Stimulated activated CD4-positive, alpha-beta T cell treated with anti-CD3 and anti-CD28 coated beads, TNF-alpha, amount 100 ng/mL, for 24 hours (primary cell): ENCODE measurements at regions not wholly inside any gene's neighbourhood (a gene's known extent, or its start where the extent isn't known, plus 50 kb on each side); places are given as distances from the start of the nearest gene placed in this dataset.
"Not testable (repeated sequence)": the region's sequence is repeated elsewhere in the genome, so short reads cannot be mapped to it uniquely, and the experiment has no call there.

Experiments used
- DNase-seq, 3 experiments: peaks; one replicate each; pipeline ENCODE4 v3.0.0-alpha.2; 2020; ENCODE audit warnings: low read depth in 3 of 3

DNA sequence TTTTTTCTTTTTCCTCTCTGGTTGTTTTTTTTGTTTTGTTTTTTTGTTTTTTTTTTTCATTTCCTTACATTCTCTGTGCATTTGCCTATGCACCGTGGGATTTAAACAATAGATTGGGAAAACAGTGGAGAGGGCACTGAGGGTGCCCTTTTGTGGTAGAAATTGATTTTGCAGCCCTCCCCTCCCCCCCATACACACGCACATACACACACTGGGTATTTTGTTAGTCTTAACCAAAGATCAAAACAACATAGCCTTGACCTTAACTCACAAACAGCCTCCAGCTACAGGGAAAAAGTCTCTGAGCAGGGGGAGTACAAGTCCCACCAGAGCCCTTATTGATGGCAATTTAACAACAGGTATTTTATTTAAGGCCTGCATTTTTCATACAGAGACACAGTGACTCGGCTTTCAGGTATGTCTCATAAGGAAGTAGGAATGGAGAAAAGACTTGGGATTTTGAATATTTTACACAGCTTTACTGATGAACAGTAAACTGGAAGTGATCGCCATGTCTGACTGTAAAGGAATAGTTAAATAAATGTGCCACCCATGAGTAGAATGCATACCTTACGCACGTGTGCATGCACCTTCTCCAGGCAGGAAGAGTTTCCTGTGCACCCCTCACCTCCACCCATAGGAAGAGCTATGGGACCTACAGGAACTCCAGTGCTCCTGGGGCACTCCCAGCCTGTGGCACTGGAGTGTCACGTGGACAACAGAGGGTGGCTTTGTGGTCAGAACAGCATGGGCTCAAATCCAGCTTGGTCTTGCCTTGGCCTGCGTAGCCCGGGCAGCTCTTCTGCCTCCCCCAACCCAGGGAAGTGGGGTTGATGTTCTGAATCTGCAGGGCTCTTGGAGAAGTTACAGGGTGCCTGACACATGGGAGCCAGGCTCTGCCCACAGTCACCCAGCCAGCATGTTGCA lies 266.4 kb downstream of the ANAPC1 start:
- no peak for DNase-seq

DNA sequence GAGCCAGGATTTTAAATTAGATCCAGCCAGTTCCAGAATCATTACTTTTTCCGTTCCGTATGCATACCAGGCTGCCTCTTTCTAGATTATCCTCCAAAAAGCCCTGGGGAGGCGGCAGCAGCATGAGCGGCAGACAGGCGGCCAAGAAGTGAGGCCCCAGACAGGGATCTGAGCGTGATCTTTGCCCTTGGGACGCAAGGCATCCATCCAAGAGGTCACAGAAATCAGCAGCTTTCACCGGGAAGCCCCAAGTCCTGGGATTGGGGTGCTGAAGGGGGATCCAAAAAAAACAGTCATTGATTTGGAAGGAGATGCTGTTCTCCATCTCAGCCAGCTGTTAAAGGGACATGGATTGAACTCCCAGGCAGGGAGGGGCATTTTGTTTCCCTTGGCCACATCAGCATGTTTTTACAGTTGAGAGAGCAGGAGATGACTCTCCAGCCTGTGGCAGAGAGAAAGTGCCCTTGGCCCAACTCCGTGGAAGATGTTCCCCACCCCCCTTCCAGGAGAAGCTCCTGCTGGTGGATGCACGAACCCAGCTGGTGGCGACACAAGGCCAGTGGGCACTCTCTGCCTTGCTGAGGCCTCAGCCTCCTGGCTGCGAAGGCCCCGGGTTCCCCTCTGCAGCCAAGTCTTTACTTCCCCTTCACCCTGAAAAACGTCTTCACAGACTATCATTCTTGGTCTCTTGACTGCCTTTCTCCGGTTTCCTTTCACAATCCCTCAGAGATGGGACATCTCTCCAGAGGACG lies 265.6 kb downstream of the ANAPC1 start:
- no peak for DNase-seq

DNA sequence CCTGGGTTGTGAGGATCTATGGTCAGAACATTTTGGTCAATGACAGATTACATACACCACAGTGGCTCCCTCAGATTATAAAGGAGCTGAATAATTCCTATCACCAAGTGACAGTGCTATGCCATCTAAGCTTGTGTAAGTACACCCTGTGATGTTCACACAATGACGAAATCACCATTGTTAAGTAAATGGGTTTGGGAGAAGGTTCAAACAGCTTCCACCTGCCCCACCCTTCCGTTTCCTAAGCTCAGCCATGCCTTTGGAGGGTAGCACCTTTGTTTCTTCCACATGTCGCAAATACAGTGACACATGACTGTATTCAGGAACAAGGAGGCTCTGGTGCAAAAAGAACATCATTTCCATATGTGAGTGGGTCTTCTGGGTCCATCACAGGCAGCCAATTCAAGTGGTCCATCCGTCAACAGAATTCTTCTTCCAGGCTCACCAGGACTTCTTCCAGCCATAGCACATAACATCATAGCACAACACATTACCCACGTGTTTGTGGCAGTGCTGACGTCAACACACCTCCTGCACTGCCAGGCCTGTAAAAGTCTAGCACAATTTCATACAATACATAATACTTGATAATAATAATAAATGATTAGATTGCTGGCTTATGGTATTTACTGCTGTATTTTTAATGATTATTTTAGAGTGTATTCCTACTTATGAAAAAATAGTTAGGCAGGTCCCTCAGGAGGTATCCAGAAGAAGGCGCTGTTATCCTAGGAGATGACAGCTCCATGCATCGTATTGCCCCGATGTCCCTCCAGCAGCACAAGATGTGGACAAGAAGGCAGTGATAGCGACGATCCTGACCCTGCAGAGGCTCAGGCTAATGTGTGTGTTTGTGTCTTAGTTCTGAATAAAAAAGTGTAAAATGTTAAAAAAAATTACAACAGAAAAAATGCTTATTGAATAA lies 264.8 kb downstream of the ANAPC1 start:
- no peak for DNase-seq

DNA sequence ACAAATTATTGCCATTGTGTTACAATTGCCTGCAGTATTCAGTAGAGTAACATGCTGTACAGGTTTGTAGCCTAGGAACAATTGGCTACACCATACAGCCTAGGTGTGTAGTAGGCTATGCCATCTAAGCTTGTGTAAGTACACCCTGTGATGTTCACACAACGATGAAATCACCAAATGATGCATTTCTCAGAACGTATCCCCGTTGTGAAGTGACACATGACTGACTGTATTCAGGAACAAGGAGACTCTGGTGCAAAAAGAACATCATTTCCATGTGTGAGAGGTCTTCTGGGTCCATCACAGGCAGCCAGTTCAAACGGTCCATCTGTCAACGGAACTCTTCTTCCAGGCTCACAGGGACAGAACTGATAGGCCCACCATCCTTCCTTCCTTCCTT lies 263.7 kb downstream of the ANAPC1 start:
- no peak for DNase-seq

DNA sequence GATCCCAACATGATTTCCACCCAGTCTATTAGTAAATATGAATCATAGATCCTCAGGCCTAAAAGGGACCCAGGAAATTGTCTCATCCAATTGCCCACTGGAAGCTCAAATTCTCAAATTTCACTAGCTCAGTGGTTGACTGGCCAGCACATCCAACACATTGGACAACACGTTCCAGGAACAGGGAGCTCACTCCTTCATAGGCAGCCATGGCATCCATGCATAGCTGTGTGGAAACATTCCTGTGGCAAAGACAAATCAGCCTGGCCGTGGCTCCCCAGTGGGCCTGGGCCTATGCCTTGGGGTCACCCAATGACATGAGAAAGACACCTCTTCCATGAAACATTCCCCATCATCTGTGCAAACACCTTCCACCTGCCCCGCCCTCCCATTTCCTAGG lies 261.1 kb downstream of the ANAPC1 start:
- no peak for DNase-seq

DNA sequence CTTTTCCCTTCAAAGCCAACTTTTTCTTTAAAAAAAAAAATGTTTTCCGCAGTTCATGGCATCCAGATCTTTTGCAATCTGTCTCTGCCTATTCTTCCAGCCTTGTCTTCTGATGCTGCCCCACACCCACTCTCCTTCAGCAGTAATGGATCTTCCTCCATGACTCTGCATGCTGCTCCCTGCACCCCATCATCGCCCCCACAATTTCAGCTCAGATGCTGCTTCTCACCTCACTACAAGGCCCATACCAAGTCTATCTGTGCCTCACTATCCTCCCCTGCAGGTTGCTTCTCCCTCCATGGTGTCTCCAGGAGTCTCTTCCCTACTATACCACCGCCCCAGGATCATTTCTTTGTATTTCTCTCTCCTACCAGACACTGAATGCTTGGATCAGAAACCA lies 260.6 kb downstream of the ANAPC1 start:
- no peak for DNase-seq

DNA sequence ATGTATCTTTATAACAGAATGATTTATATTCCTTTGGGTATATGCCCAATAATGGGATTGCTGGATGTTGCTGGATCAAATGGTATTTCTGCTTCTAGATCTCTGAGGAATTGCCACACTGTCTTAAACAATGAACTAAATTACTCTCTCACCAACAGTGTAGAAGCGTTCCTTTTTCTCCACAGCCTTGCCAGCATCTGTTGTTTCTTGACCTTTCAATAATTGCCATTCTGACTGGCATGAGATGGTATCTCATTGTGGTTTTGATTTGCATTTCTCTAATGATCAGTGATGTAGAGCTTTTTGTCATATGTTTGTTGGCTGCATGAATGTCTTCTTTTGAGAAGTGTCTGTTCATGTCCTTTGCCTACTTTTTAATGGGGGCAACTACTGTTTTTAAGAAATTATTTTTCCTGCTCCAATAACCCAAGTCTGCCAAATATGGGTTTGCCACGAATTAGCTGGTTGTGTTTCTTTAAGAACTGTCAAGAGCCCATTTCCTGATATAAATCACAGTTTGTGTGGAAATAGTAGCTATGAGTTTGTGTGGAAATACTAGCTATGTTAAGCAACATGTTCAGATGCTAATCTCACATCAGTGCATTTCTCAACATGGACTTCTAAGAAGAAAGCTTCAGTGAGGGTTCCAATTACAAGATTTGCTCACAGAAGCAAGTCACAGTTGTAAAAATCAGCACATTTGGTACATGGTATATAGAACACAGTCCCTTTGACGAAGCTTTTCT lies 259.4 kb downstream of the ANAPC1 start:
- DNase-seq = no peak

DNA sequence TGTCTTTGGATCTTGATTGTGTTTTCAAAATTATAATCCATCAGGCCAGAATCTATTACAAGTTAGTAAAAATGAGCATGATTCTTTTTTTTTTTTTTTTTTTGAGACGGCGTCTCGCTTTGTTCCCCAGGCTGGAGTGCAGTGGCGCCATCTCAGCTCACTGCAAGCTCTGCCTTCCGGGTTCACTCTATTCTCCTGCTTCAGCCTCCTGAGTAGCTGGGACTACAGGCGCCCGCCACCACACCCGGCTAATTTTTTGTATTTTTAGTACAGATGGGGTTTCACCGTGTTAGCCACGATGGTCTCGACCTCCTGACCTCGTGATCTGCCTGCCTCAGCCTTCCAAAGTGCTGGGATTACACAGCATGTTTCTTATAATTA lies 258.8 kb downstream of the ANAPC1 start:
- DNase-seq = not testable (repeated sequence)

DNA sequence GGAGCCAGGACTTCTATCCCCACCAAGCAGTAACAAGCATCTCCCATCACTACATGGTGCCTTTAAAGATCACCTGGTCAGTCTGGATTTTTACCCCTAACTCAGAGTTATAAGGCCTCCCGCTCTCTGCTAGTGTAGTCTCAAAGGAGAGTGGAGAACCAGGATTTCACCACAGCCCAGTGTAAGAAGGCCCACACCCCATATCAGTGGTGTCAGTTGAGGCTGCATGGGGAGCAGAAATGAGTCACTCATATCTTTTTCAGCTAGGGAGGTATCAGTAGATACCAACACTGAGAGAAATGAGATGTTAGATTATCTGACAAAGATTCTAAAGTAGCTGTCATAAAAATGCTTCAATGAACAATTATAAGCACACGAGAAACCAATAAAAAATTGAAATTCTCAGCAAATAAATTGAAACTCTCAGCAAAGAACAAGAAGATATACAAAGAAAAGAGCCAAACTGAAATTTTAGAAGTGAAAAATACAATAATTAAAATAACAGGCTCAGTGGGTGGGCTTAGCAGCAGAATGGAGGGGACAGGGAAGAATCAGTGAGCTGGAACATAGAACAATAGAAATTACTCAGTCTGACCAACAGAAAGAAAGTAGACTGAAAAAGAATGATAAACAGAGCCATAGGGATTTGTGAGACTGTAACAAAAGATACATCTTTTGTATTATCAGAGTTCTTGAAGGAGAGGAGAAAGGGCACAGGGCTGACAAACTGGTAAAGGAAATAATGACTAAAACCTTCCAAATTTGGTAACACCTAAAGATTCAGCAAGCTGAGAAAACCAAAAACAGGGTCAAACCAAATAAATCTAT lies 257.7 kb downstream of the ANAPC1 start:
- DNase-seq = peak in 1 of 3 experiments; percentile 7

DNA sequence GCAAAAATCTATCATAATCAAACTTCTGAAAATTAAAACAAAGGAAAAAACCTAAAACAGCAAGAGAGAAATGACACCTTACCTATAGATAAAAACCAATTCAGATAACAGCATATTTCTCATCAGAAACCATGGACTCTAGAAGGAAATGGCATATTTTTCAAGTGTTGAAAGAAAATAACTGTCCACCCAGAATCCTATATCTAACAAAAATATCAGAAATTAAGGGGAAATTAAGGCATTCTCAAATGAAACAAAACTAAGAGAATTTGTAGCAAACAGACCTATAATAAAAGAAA lies 257.2 kb downstream of the ANAPC1 start:
- no peak for DNase-seq

DNA sequence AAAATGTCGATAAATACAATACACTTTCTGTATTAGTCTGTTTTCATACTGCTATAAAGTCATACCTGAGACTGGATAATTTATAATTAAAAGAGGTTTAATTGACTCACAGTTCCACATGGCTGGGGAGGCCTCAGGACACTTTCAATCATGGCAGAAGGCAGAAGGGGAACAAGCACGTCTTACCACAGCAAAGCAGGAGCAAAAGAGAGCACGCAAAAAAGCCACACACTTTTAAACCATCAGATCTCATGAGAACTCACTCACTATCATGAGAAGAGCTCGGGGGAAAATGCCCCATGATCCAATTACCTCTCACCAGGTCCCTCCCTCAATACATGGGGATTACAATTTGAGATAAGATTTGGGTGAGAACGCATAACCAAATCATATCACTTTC lies 256.7 kb downstream of the ANAPC1 start:
- no peak for DNase-seq

DNA sequence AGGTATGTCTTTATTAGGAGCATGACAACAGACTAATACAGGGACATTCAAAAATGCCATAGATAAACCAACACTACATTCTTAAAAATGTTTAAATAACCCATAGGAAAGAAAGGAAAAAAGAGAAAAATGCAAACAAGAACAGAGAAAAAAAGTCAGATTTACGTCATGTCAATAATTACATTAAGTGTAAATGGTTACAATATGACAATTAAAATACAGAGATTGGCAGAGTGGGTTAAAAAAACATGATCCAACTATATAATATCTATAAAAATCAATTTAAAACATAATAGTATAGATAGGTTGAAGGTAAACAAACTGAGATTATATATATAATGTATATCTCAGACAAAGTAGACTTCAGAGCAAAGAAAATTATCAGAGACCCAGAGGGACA lies 255.8 kb downstream of the ANAPC1 start:
- DNase-seq = no peak

DNA sequence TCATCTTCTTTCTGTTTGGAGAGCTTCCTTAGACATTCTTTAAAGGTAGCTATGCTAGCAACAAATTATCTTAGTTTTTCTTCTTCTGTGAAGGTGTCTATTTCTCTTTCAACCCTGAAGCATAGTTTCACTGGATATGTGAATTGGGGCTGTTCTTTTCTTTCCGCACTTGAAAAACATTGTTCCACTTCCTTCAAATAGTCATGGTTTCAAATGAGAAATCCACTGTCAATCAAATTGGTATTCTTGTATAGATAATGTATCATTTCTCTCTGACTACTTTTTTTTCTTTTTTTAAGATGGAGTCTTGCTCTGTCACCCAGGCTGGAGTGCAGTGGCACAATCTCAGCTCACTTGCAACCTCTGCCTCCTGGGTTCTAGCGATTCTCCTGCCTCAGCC lies 254.0 kb downstream of the ANAPC1 start:
- no peak for DNase-seq

DNA sequence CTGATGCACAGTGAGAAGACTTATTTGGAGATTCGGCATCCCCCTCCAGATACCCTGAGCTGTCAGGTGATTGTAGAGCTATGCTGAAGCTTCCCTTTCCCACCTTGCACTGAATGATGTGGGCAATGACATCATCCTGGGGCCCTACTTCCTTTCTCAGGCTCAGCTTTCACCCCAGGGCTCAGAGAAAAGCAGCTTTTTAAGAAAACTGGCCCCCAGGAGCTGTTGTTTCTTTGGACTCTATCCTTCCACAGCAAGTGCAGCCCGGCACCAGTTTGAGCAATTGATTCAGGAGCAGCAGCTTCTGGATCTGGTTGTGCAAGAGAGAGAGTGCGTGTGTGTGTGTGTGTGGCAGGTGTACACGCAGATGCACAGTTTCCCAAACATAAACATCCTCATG lies 251.3 kb downstream of the ANAPC1 start:
- DNase-seq = peak in 1 of 3 experiments; percentile 16

DNA sequence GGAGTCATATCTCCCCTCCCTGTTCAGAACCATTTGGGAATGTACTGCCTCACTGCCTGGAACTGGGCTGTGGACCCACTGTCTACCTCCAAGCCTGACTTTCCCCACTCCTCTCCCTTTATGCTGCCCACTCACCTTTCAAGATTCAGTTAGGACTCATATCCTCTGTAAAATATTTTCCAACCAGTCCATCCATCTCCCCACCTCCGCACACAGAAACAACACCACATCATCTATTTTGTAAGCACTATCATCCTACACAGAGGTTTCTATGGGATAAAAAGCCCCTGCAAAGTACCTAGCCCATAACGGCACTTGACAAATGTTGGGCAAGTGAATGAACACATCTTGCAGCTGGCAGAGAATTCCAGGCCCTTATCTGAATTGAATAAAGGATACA lies 250.8 kb downstream of the ANAPC1 start:
- DNase-seq = no peak

DNA sequence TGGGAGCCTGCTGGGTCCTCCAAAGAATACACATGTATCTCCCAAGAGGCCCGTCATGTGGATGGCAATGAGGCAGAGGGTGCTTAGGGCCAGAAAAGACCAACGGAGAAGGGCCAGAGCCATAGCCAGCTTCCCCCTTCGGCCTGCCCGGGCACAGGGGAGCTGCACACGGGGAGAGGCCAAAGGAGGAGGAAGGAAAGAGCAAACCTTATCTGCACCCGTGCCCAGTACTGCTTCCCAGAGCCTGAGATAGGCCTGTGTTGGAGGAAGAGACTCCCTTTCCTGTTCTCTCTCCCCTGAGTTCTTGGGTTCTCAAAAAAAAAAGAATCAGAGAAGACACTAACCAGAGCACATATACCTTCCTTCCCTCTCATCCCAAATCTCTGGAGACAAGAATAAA lies 250.3 kb downstream of the ANAPC1 start:
- no peak for DNase-seq

DNA sequence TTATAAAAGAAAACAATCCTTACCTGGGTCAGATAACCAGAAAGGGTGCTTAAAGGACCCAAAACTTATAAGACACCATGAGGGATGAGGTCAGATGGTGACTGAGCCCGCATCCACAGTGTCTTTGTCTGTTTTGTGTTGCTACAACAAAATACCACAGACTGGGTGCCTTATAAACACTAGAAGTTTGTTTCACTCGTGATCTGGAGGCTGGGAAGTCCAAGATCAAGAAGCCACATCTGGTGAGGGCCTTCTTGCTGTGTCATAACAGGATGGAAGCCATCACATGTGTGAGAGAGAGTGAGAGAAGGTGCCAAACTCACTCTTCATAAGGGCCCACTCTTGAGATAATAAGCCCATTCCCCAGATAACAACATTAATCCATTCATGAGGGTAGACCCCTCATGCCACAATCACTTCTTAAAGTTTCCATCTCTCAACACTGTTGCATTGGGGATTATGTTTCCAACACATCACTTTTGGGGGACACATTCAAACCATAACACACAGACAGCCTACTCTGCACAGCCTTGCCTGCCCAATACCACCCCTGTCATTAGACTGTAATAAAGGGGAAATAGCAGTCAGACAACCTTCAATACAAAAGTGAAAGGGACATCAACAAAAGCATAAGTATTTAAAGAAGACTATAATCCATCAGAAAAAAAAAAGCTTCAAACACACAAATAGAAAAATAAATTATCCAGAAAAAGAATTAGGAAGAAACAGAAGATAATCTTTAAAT lies 249.8 kb downstream of the ANAPC1 start:
- no peak for DNase-seq

DNA sequence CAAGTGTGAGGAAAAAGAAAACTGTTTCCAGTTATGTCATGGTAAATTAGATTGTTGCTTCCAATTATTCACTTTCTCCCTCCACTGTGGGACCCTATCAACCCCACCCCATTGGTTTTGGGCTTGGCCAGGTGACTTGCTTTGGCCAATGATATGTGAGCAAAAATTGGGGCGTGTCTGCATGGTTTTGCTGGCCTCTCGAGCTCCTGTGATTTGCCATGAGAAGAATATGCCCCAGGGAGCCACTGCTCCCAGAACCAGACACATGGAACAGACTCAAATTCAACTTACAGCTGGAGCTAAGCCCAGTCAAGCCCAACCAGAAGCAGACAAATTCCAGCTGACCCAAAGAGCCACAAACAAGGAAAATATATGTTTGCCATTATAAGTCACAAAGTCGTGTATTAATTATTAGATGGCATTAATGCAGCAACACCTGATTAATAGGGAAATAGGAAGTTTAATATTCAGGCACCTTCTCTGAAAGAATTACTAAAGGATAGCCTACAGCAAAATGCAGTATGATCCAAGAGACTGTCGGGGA lies 248.9 kb downstream of the ANAPC1 start:
- no peak for DNase-seq

DNA sequence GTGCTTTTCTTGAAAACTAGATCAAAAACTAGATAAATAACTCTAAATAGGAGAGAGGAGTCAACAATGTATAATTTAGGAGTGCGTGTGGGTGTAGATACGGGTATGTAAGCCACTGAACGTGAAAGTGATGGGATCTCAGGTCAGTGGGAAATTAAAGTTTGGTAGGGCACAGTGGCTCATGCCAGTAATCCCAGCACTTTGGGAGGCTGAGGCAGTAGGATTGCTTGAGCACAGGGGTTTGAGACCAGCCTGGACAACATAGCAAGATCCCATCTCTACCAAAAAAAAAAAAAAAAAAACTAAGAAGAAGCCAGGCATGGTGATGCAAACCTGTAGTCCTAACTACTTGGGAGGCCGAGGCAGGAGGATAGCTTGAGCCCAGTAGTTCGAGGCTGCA lies 247.1 kb downstream of the ANAPC1 start:
- DNase-seq = no peak
